ENCODE measurements at regions not wholly inside any gene's neighbourhood (a gene's known extent, or its start where the extent isn't known, plus 50 kb on each side); places are given as distances from the start of the nearest gene placed in this dataset.

DNA sequence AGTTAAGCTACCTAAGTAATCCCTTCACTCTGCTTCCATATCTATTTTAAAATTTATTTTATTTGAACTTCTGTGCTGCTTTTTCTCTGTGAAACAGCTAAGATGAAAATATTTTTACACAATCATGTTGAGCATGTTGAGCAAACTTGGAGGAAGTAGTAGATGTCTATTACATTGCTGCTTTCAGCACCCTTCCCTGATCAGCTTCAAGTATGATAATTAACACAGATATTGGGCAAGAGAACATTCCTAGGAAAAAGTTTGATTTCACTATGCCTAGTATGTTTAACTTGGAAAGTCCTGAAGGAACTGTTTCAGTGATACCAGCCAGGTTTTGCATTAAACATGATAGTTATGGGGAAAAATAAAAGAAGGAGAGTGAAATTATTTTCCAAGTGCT, 283.6 kb downstream of the ELAVL2 start:
- no peak for DNase-seq

DNA sequence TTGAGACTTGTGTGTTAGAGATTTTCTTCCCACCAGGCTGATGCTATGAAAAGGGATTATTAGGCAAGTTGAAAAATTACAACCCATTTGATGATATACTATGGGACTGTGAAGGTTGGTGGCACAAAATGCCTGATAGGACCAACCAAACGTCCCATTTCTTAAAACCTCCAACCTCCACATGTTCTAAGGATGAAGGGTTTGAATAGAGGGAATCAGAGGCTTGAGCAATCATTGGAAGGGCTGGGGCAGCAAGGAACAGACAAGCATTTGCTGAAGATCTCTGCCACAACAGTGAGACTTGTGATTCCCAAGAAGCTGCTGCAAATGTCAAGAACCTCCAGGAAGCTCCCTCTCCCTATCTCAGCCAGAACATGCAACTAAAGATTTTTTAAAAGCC, 283.1 kb downstream of the ELAVL2 start:
- DNase-seq = no peak

DNA sequence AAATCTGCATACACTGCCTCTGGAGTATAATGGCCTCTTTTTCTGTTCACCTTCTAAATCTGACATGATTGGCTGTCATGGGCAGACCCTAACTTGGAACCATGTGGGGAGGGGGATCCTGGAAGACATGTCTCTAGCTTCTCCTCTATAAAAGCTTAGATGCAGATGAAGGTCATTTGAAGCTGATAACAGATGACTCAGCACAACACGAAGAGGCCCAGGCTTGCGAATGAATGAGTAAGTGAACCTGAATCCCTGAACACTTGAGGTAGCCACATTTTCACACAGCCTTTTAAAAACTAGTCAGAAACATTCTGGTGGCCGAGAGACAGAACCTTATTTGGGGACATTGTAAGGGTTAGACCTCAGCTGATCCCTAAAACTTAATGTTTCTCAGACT, 282.6 kb downstream of the ELAVL2 start:
- no peak for DNase-seq

DNA sequence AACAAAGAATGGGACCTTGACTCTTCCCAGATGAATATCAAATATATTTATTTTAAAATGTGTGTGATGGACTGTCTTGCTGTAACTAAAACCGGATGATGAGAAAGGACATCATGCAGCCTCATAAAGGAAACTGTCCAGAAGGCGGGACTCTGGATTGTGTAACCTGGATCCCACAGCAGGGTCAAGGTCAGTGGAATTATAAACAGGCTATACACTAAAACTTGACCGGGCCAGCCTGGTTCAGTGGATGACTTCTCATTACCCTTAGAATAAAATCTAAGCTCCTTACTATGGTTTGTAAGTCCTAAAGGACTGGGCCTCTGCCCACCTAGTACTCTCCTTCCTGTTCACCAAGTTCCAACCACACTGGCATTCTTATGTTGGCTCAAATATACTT, 280.3 kb downstream of the ELAVL2 start:
- no peak for DNase-seq

DNA sequence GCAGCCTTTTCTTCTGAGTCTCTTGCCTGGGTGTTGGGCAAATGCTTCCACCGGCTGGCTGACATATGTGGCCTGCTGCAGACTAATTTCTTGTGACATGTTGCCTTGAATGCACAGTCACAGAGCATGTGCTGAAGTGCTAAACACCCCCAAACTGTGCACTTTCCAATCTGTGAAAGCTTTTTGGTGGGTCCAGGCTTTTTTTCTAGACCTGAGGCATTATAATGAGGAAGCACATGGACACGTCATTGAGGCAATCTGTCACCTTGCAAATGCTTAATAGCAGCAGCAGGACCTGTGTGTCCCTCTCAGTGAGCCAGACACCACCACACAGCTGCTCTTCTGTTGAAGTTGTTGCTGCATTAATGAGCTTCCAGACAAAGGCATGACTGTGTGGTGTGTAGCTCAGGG, 274.7 kb downstream of the ELAVL2 start:
- peak; percentile 50 for DNase-seq

DNA sequence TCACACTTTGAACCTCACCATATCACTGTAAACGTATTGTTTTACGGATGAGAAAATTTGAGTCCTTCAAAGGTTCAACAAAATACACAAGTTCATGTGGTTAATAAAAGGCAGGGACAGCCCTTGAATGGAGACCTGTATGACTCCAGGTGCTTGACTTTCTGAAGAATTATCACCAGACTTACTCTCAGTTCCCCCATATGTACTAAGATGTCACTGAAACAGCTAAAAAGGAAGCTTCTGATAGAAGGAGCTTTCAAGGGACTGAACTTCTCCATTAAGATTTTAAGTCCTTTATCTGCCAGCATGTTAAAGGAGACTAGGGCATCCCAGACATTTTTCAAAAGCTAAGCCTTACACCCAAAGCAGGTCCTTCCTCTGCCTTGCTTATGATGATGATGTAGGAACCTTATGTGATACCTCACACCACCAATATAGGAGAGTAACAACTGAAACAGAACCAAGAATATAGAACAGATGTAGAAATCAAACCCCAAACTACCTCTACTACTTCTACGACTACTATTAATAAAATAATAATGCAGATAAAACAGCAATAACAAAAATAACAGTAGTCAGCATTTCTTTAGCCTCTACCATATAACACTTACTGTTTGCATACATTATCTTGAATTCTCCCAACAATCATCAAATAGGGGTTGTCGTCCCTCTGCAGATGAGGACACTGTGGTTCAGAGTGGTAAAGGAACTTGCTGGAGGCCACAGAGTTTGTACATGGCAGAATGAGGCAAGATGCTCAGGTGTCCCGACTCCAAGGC, 273.9 kb downstream of the ELAVL2 start:
- no peak for DNase-seq

DNA sequence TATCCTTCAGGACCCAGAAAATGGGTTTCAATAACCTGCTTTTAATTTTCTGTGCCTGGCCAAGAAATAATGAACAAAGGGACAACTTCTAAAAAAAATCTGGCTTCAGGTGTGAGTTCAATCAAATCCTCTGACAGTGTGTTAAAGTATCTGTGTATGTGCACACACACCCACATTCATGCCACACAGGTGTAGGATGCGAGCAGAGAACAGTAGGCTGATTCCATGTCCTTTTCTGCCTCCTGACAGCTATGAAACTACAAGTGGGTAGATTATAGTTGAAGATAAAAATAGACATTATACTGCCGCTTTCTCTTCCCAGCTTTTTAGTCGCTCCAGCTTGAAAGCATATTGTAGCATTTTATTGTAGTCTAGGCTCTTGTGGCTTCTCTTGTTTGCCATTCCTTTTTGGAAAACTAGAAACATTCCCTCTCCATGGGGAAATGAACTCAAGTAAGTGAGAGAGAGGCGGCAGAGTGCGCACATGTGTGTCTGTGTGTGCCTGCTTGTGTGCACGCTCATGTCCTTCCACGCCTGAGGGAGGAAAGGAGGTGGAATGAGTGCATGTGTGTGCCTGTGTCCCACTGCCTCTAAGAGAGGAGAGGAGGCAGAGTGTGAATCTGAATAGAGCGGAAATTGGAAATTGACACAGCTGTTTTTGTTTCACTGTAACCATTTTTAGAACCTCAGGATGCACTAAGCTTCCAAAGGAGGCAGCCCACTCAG, 273.0 kb downstream of the ELAVL2 start:
- no peak for DNase-seq

DNA sequence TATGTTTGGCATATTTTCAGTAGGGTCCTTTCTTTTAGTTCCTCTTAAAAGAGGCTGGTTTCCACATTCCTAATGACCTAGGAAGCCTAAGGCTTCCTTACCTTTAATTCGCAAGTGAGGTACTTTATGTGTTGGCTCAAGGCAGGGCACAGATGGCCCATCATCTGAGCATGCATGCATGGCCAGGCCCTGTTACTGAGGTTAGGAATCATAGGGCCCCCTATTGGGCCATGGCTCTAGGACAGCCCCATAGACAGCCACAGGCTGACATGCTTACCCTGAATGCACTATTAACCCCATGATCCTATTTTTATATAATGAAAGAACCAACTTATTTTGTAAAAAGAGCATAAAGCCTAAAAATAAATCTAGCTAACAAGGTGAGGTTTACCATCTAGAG, 271.4 kb downstream of the ELAVL2 start:
- no peak for DNase-seq

DNA sequence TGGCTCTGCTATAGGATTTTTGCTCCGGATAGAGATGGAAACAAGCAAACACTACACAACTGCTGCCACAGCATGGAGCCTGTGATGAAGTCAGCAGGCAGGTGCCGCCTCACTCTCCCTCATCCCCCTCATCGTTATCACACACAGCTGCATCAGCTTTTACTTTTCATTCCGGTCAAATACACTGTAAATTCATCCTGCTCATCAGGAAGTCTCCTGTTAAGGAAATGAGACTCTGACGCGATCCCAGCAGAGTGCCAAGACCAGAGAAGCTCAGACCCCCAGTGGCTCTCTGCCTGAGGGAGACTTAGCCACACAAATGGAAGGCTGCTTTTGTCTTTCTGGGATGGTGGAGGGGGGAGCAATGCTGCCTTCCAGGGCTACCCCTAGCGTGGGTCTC, 270.2 kb downstream of the ELAVL2 start:
- peak; percentile 13 for DNase-seq

DNA sequence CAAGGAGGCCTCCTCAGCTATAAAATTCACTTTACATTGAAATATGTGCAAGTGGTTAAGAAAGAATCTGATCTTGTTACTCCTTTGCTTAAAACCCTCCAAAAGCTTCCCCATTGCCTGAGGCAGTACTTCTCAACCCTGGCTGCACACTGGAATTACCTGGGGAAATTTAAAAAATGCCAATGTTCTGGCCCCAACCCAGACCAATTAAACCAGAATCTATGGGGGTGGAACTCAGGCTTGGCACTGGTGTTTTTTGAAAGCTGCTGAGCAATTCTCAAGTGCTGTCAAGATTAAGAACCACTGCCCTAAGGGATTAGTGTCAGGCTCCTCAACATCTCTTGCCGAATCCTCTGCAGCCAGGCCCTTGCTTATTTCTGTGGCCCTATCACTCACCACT, 269.6 kb downstream of the ELAVL2 start:
- DNase-seq = no peak

DNA sequence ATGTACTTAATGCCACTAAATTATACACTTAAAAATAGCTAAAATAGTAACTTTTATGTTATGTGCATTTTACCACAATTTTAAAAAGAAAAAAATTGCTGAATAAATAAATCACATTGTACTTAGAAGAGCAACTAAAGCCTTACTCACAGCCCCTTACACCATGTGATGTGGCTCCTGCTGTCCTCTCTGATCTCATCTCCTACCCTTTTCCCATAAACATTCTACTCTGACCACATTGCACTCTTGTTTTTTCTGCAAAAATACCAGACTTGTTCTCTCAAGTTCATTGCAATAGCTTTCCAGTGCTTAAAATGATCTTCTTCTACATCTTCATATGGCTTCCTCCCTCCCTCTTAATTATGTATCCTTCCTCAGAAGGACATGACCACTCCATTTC, 268.4 kb downstream of the ELAVL2 start:
- no peak for DNase-seq

DNA sequence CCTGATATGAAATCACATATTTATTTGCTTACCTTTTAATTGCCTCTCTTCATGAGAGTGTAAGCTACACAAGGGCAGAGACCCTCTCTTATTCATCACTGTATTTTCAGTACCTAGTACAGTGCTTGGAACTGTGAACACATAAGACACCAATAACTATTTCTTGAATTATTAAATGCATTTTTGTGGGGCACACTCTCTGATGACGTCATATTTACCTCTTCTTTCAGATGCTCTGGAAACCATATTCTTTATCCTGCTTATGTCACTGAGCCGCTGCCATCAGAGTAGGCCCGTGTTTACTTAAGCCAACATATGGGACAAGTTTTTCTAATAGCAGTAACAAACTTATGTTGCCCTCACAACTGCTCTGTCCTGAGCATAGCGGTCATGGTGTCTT, 266.5 kb downstream of the ELAVL2 start:
- no peak for DNase-seq

DNA sequence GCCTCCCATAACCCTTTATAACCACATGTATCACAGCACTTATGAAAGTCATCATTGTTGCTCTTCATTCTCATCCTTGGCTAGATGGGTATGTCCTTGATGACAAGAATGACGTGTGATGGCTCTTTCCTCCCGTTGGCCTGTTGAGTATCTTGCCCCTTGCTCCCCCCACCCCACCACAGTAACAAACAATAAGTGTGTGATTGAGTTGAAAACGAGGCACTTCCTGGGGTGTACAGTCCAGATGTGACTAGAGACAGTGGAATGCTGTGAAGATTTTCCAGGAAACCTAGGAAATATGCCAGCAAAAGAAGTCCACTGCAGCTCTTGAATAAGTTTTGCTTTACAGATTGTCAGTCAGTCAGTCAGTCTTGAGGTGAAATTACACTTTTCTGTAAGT, 262.5 kb downstream of the ELAVL2 start:
- peak; percentile 60 for DNase-seq

DNA sequence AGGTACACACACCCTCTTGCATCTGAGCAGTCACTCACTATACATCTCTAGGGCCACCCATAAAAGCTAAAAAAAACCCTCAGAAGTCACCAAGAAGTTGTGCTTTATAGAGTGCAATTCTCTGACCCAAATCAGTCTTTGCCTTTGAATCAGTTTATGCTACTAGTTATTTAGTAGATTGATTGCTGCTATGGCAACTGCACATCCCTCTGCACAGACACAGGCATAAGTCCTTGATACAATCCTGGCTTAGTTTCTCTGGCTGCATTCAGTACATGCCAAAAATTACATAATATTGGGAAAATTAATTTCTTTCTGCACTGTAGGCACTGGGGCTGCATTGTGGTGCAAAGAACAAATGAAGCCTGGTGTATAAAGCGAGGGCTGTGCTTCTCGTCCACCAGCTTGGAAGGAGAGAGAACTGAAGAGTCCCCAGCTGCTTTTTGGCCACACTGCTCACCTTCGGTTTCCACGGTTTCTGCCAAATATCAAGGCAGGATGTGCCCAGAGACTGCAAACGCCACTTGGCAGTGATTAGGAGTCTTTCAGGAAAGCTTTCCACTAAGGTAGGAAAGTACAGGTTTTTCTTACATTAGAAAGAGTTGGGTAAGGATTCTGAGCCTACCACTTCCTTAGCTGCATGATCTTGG, 258.4 kb downstream of the ELAVL2 start:
- DNase-seq = no peak

DNA sequence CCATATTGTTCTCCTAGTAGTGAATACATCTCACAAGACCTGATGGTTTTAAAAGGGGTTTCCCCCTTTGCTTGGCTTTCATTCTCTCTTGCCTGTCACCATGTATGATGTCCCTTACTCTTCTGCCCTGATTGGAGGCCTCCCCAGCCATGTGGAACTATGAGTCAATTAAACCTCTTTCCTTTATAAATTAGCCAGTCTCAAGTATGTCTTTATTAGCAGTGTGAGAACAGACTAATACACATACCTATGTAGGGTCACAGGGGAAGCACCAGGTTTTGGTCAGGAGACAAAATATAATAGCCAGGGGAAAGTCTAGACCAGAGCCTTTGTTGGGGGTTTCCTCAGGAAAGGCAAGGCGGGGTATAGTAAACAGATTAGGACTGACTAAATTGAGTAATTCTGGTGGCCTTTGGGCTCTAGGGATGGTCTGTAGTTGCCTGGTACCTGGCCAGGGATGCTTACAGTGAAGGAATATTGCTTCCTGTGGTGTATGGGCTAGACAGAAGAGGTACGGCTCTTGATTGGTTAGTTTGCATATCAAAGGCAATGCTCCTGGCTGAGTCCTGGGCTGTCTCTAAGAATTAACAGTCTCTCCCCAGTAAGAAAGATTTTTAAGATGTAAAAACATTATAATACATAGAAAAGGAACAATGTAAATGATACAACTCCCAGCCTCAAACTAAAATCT, 254.5 kb downstream of the ELAVL2 start:
- DNase-seq = no peak

DNA sequence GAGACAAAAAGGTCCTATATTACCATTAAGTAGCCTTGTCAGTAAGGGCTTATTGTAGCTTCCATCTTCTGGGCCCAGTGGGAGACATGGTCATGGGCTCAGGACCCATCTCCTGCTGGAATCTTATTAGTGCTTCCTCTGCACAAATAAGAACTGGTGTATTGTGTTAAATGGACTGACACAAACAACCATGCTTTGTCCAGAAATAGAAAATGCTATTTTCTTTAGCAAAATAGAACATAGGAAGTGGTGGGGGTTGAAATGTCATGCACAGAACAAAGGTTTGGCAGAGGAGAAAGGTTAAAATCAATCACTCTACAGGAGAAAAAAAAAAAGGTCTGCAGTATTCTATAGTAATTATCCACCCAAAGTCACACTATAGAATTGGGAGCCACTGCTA, 252.2 kb downstream of the ELAVL2 start:
- DNase-seq = no peak

DNA sequence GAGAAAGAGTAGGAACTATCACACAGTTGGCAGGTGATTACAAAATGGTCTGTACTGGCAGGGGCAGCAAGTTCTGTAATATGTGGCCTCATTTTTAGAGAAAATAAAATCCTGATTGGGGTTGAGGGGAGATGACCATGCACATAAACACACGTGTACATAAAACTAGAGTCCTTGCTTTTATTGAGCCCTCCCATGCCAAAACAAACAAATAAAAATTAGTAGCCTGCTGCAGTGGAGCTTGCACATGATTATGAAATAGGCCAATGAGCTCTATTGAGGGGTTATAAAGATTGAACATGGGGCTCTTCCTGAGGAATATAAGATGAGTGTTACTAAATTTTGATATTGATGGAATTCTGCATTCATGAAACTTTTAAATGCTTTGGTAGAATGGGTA, 248.4 kb downstream of the ELAVL2 start:
- DNase-seq = no peak

DNA sequence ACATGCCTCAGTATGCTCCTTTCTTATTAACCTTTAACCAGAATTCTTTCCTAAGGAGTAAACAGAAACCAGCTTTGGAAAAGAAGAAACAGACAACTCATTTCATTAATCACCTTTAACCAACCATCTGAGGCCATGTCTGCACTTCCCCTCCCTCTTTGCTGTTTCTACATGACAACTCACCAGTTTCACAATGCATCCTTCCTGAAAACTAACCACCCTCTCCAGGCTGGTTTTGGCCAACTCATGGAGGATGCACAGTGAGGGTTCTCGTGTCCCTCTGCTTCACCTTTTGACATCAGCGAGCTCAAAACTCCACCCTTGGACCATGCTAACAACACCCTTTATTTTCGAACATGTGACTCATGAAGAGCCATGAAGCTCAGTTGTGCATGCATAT, 244.1 kb downstream of the ELAVL2 start:
- DNase-seq = no peak

DNA sequence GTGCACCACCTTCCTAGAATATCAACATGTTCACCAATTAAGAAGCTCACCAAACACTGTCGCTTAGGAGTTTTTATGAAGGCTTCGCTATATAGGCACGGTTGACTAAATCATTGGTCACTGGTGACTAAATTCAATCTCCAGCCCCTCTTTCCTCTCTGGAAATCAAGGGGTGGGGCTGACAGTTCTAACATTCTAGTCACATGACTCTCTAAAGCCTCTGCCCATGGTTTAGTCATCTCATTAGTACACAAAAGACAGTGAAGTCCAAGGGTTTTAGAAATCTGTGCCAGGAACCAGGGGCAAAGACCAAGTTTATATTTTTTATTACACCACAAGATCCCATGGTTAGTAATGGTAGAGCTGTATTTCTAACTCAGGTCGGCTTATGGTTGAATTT, 243.2 kb downstream of the ELAVL2 start:
- DNase-seq = no peak

DNA sequence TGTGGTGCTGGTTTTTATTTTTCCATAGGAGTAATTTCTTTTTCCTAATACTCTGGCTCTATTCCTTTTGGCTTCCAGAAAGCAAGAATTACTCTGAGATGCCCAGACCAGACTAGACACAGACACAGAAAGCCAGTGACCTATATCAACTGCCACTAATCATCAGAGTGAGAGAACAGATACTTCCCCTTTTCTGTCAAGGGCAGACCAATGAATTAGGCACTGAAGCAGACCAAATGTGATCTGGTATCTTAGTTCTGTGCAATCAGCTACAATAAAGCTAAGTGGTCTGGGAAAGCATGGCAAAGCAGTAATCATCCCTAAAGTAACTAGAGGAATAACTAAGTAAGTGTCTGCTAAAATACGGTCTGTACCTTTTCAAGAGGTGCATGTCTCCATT, 239.1 kb downstream of the ELAVL2 start:
- no peak for DNase-seq

DNA sequence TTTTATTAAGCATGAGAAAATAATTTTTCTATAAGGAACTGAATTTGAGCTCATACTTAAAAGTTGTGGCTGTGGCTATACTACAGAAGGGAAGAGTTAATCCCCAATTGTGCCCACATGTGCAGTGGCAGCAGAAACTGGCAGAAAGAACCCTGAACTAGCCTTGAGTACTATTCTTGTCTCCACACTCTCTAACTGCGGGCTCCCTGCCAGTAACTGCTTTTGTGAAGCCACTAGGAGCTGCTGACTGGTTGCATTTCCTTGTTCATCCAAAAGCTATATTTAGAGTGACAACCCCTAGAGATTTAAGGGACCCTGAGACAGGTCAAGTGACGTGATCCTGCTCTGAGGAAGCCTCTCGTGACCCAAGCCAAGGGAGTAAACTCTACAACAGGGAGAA, 238.6 kb downstream of the ELAVL2 start:
- DNase-seq = peak; percentile 77

DNA sequence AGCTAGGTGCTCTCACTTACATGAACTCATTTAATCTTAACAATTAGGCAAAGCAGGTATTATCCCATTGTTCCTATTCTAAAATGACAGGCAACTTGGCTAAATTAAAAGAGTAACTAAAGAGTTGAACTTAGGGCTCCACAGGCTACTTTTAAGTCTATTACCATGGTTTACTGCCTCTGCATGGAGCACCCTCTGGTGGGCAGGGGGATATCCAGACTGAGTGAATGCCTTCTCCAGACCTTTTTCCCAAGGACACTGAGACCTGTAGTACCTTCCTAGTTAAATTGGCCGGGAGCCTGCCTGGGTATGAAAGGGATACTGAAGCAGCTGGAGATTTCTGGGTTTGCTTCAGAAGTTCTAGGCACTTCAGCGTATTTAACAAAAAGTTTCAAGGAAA, 238.1 kb downstream of the ELAVL2 start:
- no peak for DNase-seq
